ENCODE measurements at regions not wholly inside any gene's neighbourhood (a gene's known extent, or its start where the extent isn't known, plus 50 kb on each side); places are given as distances from the start of the nearest gene placed in this dataset.
A peak's percentile ranks its signal among the peaks of the same experiment; 100 is the strongest.

DNA sequence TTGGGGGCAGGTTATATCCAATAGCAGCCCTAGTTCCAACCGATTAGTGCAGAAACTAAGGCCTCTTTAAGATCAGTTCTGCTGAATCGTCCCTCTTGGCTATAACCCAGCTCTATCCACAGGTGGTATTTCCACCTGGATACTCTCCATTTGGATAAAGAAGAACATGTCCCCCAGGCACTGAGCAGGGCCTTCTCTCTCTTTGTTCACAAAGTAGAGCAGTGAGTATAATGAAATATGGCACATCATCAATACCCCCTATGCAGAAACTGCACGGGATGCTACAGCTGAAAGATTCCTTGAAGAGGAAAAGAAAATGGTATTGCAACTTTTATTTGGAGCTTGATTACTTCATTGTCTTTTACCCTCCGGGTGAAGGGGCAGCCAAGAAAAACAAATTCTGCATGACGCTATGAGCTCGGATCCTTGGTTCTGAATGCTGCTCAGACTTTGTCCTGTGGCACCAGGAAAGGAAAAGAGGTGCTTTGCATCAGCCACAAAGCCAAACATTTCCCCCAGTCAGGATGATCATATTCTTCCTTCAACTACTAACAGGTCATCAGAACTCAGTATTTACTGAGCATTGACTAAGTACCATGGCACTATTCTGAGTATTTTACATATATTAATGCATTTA is 399.7 kb downstream of the NPIPA8 start:
- no TSS peak for BruUV-seq (replicated peaks)
- intact Hi-C loops (cut with micrococcal nuclease; ENCODE audit: unreplicated experiment), result no loop called here
- Histone ChIP-seq H4K20me1 (ENCODE audit: insufficient read depth, low read length) (no peaks in the 10 kb centered on the region), H3K9me3 (ENCODE audit: low read length) (no peaks in the 10 kb centered on the region), H3K9ac (ENCODE audit: insufficient read depth, low read depth, low read length) (no peak overlapping the region), H3K36me3 (replicated peaks in 1 of 2; ENCODE audit: control insufficient read depth in 1 of 2, insufficient read depth in 2 of 2, low read length in 2 of 2) (no peaks in the 10 kb centered on the region), H3K27me3 (ENCODE audit: control insufficient read depth in 1 of 2, insufficient read depth in 2 of 2, low read length in 2 of 2) (no peaks in the 10 kb centered on the region), H3K4me1 (ENCODE audit: insufficient read depth, low read length) (no peaks in the 10 kb centered on the region), H3K4me3 (replicated peaks in 1 of 3; ENCODE audit: insufficient read depth in 1 of 3, low read depth in 2 of 3, low read length in 3 of 3) (no peak overlapping the region), H3K27ac (ENCODE audit: extremely low read length, insufficient read depth, low read length) (no peak overlapping the region), H3K4me2 (ENCODE audit: low read depth, low read length) (no peak overlapping the region), H2AFZ (ENCODE audit: low read length) (no peak overlapping the region), H3K79me2 (ENCODE audit: insufficient read depth, low read length) (no peaks in the 10 kb centered on the region)
- FAIRE-seq (no peak), DNase-seq (ENCODE audit: low spot score) (no peak), ATAC-seq (no peak)
- WGBS (ENCODE audit: low lambda C conversion rate), result 49% methylated on average over 6 of the region's 6 CpGs
- no peak for TF ChIP-seq KDM5B (CRISPR knock-in tag; IDR thresholded peaks at IDR 0.05; ENCODE audit: borderline replicate concordance)
- TF ChIP-seq, protein P1, sequence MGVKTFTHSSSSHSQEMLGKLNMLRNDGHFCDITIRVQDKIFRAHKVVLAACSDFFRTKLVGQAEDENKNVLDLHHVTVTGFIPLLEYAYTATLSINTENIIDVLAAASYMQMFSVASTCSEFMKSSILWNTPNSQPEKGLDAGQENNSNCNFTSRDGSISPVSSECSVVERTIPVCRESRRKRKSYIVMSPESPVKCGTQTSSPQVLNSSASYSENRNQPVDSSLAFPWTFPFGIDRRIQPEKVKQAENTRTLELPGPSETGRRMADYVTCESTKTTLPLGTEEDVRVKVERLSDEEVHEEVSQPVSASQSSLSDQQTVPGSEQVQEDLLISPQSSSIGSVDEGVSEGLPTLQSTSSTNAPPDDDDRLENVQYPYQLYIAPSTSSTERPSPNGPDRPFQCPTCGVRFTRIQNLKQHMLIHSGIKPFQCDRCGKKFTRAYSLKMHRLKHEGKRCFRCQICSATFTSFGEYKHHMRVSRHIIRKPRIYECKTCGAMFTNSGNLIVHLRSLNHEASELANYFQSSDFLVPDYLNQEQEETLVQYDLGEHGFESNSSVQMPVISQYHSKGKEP (CRISPR knock-in tag; IDR thresholded peaks at IDR 0.05), result no peak
- in situ Hi-C loops (cut with HindIII; ENCODE audit: extremely low pct_ligation_motif_present, low pct_unique_long_range_greater_than_20kb), result no loop called here
- ChIA-PET POLR2A (no interaction called here), CTCF (ENCODE audit: low intra/inter-chr PET ratio, low total read pairs) (no interaction called here)

DNA sequence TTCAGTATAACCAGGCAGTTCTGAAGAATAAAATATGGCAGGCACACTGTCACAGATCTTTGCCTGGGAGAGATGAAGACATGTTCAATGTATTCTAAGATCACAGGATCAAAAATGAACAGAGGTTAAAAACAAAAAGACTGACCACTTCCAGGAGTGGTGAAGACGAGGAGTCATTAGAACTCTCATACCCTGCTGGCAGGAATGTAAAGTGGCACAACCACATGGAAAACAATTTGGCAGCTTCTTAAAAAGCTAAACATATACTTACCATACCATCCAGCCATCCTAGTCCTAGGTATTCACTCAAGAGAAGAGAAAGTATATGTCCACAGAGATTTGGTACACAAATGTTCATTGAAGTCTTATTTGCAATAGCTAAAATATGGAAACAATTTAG is 406.3 kb downstream of the NPIPA8 start:
- Histone ChIP-seq H3K27me3 (ENCODE audit: control insufficient read depth in 1 of 2, insufficient read depth in 2 of 2, low read length in 2 of 2) (no peaks in the 10 kb centered on the region), H3K27ac (ENCODE audit: extremely low read length, insufficient read depth, low read length) (no peak overlapping the region), H3K9ac (ENCODE audit: insufficient read depth, low read depth, low read length) (no peak overlapping the region), H2AFZ (ENCODE audit: low read length) (no peak overlapping the region), H3K4me2 (ENCODE audit: low read depth, low read length) (no peak overlapping the region), H4K20me1 (ENCODE audit: insufficient read depth, low read length) (no peaks in the 10 kb centered on the region), H3K4me1 (ENCODE audit: insufficient read depth, low read length) (no peaks in the 10 kb centered on the region), H3K9me3 (ENCODE audit: low read length) (no peaks in the 10 kb centered on the region), H3K36me3 (replicated peaks in 1 of 2; ENCODE audit: control insufficient read depth in 1 of 2, insufficient read depth in 2 of 2, low read length in 2 of 2) (no peaks in the 10 kb centered on the region), H3K79me2 (ENCODE audit: insufficient read depth, low read length) (no peaks in the 10 kb centered on the region), H3K4me3 (replicated peaks in 1 of 3; ENCODE audit: insufficient read depth in 1 of 3, low read depth in 2 of 3, low read length in 3 of 3) (no peak overlapping the region)
- intact Hi-C loops (cut with micrococcal nuclease; ENCODE audit: unreplicated experiment) (no loop called here), in situ Hi-C loops (cut with HindIII; ENCODE audit: extremely low pct_ligation_motif_present, low pct_unique_long_range_greater_than_20kb) (no loop called here)
- TF ChIP-seq PPARG (CRISPR knock-in tag; conservative IDR thresholded peaks at IDR 0.05), result no peak
- peak; percentile 79 for TF ChIP-seq TEAD3 (CRISPR knock-in tag; optimal IDR thresholded peaks at IDR 0.05; ENCODE audit: borderline replicate concordance)
- ATAC-seq (no peak), FAIRE-seq (no peak), DNase-seq (ENCODE audit: low spot score) (no peak)
- BruUV-seq (replicated peaks), result no TSS peak
- ChIA-PET POLR2A (no interaction called here), CTCF (ENCODE audit: low intra/inter-chr PET ratio, low total read pairs) (no interaction called here)
- 6% methylated on average over 1 of the region's 1 CpG for WGBS (ENCODE audit: low lambda C conversion rate)

All from HepG2 (cell line).